Activated CD4-positive, alpha-beta T cell treated with anti-CD3 and anti-CD28 coated beads, Interleukin-2, amount 50 U/mL, for 48 hours (primary cell): ENCODE measurements at regions not wholly inside any gene's neighbourhood (a gene's known extent, or its start where the extent isn't known, plus 50 kb on each side); places are given as distances from the start of the nearest gene placed in this dataset.

Source experiments
- DNase-seq, 2 experiments: peaks; one replicate each; pipeline ENCODE4 v3.0.0-alpha.2; 2020

- no peak for DNase-seq
Measured at GRCh38 chr20:57960803-57961575, 251.2 kb upstream of the PMEPA1 start.

GRCh38 chr20:57959589-57959988, 249.8 kb upstream of the PMEPA1 start:
- no peak for DNase-seq

GRCh38 chr20:57959018-57959417, 249.2 kb upstream of the PMEPA1 start:
- no peak for DNase-seq

- DNase-seq, result no peak
Measured at GRCh38 chr20:57958050-57958420, 248.2 kb upstream of the PMEPA1 start.

- DNase-seq, result no peak
Measured at GRCh38 chr20:57957411-57958049, 247.7 kb upstream of the PMEPA1 start.

- DNase-seq, result no peak
Measured at GRCh38 chr20:57953638-57954037, 243.8 kb upstream of the PMEPA1 start.

- no peak for DNase-seq
Measured at GRCh38 chr20:57952136-57952535, 242.3 kb upstream of the PMEPA1 start.

GRCh38 chr20:57951549-57951948, 241.7 kb upstream of the PMEPA1 start:
- DNase-seq, result no peak

GRCh38 chr20:57950764-57951485, 241.1 kb upstream of the PMEPA1 start:
- no peak for DNase-seq

GRCh38 chr20:57948180-57948955, 238.6 kb upstream of the PMEPA1 start:
- no peak for DNase-seq

GRCh38 chr20:57947421-57948179, 237.8 kb upstream of the PMEPA1 start:
- no peak for DNase-seq

GRCh38 chr20:57946559-57947315, 236.9 kb upstream of the PMEPA1 start:
- DNase-seq, result no peak

GRCh38 chr20:57944988-57945387, 235.2 kb upstream of the PMEPA1 start:
- DNase-seq, result no peak

- DNase-seq, result no peak
Measured at GRCh38 chr20:57943950-57944349, 234.1 kb upstream of the PMEPA1 start.

GRCh38 chr20:57943291-57943690, 233.5 kb upstream of the PMEPA1 start:
- no peak for DNase-seq

- no peak for DNase-seq
Measured at GRCh38 chr20:57941604-57942381, 232.0 kb upstream of the PMEPA1 start.

GRCh38 chr20:57940868-57941522, 231.2 kb upstream of the PMEPA1 start:
- DNase-seq, result no peak

GRCh38 chr20:57940376-57940775, 230.6 kb upstream of the PMEPA1 start:
- no peak for DNase-seq

GRCh38 chr20:57939499-57939898, 229.7 kb upstream of the PMEPA1 start:
- no peak for DNase-seq
